Epithelial cell of prostate (primary cell): ENCODE measurements at regions not wholly inside any gene's neighbourhood (a gene's known extent, or its start where the extent isn't known, plus 50 kb on each side); places are given as distances from the start of the nearest gene placed in this dataset.
"Not testable (repeated sequence)": the region's sequence is repeated elsewhere in the genome, so short reads cannot be mapped to it uniquely, and the experiment has no call there.

Experiments
- DNase-seq: peaks from one replicate; pipeline ENCODE4 v3.0.0-alpha.2; 2011; ENCODE audit warnings: low read depth, low spot score
- H3K27ac ChIP-seq: fragments of 450-650 bp; 2 replicates; pipeline ENCODE4 v1.5.1; 2017; ENCODE audit warnings: mild to moderate bottlenecking

DNA sequence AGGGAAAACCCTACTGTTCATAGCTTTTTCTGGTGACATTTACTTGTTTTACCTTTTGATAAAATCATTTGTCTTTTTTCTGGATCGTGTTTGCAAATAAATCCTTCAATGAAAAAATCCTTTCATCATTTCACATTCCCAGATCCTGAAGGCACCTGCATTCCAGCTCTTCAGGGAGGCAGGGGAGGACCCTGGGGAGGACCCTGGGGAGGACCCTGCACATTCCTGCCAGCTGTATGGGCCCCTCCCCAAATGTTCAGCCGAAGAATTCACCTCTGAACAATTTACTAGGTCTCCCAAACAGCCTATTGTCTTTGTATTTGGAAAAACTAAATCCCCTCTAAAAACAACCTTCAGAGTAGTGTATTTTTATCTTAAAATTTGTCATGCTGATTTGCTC lies 558.4 kb upstream of the ID2 start:
- no peak for DNase-seq
- H3K27ac ChIP-seq = no peak overlapping the region

DNA sequence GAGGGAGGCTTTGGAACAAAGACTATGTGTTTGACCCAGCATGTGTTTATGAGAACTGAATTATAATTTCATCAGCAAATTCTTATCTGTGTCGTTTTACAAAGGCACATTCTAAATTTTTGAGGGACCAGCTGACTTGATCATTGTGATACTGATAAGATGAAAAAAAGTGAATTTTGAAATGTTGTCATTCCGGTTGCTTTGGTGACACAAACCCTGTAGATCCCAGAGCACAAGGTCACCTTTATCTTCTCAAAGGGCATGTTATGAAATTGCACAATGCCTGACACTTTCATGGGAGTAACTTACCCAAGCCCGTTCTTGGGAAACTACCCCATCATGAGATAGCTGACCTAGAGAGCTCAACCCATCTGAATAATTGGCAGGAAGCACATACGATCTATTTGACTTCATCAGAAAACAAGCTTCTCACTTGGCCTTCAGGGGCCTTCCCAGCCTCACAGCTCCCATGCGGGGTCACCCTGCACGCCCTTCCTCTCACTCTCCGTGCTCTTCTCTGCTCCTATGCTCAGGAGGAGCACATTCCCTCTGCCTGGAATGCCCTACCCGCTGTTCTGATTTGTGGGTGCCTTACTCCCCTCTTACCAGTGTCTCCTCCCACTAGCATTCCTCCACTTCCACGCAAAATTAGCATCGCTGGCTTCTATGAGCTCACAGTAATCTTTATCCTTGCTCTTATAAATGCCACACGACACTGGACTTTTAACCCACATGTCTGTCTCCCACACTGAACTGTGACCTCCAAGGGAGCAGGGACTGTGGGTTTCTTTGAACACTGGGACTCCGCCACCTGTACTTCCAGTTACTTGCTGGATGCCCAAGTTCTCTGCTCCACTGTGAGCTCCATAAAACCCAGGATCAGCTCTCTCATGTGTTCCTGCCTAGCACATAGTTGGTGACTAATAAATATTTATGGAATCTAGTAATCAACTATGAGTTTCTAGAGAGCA lies 555.8 kb upstream of the ID2 start:
- DNase-seq = no peak
- H3K27ac ChIP-seq = no peak overlapping the region

DNA sequence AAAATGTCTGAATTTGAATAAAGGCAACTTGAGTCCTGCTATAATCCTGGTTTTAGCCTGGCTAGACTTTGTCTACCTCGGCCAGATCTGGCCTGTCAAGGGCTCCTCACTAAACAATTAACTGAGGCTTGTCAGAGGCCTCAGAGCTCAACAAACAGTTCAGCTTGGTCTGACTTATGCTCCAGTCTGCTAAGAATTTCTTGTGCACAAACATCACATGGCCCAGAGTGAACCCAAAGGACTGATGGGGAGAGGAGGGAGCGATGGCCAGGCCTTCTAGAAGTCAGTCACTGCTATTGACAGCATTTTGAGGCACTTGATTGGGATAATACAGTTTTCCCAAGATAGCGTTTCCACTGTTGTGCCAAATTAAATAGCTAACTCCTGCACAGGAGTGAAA lies 555.1 kb upstream of the ID2 start:
- DNase-seq = no peak

DNA sequence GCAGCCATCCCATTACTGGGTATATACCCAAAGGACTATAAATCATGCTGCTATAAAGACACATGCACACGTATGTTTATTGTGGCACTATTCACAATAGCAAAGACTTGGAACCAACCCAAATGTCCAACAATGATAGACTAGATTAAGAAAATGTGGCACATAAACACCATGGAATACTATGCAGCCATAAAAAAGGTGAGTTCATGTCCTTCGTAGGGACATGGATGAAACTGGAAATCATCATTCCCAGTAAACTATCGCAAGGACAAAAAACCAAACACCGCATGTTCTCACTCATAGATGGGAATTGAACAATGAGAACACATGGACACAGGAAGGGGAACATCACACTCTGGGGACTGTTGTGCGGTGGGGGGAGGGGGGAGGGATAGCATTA lies 550.4 kb upstream of the ID2 start:
- DNase-seq = not testable (repeated sequence)

More for the DNA sequence above, 555.1 kb upstream of the ID2 start:
- H3K27ac ChIP-seq = no peak overlapping the region

DNA sequence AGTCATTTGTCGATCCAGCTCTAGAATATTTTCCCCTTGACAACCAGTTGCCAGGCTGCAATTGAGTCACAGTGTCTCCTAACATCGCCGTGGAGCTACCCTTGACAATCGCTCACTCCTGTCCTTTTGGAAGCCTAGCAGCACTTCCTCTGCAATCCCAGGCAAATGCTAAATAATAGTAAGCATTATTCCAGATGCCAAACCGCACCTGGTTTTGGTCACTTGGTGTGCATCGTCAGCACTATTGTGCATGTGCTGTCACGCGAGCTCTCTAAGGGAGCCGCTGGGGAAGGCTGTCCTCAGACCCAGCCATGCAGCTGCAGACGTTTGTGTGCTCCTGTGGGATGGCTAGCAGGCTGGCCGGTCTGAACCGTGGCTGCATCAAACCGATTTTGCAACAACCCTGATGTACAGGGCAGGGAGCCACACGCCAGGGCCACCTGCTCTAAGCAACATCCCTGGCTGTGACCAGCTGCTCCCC lies 549.5 kb upstream of the ID2 start:
- H3K27ac ChIP-seq = no peak overlapping the region
- no peak for DNase-seq

More for the DNA sequence above, 550.4 kb upstream of the ID2 start:
- not testable (repeated sequence) for H3K27ac ChIP-seq

DNA sequence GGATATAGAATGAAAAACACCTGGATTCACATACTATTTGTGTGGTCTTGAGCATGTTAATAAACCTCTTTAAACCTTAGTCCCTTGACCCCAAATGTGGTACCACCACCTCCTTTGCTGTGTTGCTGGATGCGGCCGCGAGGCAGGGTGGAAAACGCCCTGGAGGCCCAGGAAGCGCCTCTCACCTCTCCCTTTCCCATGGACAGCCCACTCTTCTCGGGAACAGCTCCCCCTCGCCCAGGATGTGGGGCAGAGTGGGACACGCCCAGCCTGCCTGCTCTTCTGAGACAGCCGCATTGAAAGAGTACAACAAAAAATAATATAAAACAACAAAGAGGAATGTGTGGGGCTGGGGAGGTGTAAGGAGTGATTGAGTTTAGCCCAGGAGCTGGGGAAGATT lies 549.0 kb upstream of the ID2 start:
- no peak overlapping the region for H3K27ac ChIP-seq
- DNase-seq = no peak

DNA sequence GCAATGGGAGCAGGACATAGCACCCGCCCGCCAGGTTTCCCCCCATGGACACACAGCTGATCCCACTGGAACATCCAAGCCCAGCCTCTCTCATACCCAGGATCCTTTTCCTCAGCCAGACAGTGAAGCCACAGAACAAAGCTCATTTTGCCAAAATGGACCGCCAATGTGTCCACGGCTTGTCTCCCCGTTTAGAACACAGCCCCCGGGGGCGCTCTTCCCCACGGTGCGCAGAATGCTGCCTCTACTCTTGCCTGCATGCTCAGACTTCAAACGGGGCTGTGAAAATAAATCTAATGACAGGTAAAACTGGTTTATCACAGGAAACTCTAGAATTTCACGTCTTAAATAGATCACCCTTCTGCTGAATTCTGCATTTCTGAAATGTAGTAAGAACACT lies 548.5 kb upstream of the ID2 start:
- DNase-seq = no peak
- no peak overlapping the region for H3K27ac ChIP-seq

DNA sequence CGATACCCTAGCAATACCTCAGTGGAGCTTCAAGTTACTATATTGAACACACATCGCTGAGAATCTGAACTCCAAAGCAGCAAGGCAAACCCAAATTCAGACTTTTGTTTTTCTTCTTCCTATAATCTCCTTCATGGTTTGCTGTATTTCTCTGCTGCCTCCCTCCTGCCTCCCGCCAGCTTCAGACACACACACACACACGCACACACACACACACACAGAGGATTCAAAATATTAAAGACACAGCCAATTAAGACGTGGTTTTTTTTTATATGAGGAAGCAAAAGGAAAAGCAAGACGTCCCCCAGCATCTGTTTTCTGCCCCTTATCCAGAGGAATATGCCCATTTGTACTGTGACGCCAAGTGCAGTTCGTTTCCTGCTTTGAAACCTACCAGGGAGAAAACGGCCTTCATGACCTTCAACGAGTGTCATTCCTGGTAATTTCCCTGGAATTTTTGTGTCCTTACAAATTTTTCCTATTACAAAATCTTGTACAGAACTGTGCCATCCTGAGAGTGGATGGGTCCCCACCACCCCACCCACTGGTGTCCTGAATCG lies 547.9 kb upstream of the ID2 start:
- DNase-seq = no peak
- no peak overlapping the region for H3K27ac ChIP-seq

DNA sequence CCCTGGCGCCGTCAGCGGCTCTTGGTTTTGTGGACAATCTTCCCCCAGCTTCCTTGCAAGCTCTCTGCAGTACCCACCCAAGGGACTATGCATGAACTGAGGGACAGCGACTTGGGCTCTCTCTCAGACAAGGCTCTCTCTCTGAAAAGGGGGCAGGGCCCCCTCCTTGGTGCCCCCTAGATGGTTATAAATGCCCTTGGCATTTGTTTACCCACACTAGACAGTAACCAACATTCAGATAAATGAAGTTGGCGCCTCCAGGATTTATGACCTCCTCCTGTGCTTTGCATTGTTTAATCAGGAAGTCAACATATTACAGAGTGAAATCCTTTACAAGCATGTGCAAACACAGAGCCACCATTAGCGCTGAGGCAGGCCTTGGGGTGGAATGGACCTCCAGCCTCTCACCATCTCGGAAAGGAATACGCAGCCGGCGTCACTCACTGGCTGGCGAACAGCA lies 547.4 kb upstream of the ID2 start:
- no peak overlapping the region for H3K27ac ChIP-seq
- DNase-seq = no peak

DNA sequence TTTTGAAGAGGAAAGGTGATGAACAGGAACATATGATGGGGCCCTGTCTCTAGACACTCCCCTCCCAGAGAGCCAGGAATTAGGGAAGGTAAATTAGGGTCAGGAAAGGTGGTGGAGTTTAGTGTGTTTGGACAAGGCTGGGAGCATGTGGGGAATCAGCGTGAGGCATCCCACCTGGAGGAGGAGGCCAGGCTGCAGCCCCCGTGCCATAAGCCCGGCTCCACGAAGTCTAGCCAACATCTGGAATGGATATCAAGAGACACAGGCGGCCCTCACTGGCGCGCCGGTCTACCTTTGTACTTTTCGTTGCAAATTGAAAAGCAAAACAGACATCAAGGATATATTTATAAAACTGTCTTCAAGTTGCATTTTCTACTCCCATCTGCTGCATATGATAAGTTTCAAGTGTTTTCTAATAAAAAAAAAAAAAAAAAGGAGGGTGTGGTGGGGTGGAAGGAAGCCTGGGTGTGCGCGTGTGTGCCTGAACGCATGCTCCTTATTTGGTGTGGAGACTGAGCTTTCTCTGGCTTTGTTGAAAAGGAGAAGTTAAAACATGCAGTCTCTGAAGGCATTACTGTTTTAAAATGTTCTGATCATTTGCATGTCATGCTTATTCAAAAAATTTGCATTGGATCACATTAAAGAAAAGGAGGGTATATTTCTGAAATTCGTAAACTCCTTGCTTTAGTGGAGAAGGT lies 546.7 kb upstream of the ID2 start:
- DNase-seq = no peak
- no peak overlapping the region for H3K27ac ChIP-seq

DNA sequence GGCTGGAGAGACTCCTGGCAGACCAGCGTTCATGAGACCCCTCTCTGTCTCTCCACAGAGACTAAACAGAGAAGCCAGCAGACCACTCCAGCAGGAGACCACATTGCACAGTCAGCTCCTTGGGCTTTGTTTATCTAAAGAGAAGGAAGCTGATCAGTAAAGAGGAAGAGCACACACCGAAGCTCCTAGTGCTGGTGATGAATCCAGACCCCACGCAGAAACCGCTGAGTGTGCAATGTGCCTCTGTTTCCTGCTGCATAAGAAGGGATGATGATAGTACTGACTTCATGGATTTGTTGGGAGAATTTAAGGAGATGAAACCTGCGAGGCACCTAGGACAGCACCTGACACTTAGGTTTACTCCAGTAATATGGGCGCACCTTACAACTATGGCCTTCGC lies 544.1 kb upstream of the ID2 start:
- no peak overlapping the region for H3K27ac ChIP-seq
- no peak for DNase-seq

DNA sequence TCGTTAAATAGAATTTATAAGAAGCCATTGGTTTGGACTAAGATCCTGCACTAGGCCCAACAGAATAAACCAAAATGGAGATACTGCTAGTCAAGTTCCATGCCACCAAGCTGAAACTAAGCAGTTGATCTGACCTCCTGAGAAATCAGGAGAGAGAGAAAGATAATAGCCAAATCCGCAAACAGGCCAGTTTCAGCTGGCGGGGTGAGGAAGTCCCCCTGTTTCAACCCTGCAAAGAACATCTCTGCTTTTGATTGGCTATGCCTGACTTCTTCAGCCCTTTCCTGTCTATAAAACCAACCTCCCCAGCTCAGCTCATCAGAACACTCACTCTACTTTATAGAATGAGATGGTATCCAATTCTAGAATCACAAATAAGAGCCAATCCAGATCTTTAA lies 543.3 kb upstream of the ID2 start:
- no peak overlapping the region for H3K27ac ChIP-seq
- DNase-seq = no peak

DNA sequence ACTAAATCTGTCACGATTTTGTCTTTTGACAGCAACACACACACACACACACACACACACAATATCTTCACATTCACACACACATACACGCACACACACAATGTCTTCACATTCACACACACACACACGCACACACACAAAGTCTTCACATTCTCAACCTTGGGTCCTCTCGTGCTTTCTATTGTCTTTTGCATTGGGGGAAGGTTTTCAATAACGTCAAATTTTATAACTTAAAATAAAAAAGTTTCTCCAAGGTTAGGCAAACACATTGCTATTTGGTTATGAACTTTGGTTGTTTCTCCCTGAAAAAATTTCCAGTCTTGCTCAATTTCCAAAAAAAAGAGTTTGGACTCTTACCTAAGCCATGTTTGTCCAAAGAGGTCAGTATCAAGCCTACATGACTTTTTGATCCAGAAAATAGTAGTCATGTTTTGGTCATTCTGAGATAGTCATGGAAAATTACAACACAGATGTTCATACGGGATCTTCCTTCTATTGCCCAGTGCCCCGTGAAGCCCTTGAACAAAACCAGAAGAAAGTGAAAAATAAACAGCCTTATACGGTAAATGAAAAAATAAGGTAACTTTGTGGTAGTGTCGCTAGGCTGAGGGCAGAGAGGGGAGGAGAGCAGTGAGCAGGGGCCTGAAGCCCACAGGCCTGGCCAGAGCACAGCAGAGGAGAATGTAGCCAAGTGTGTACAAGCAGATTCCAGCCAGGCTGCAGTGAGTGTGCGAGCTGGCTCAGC lies 542.8 kb upstream of the ID2 start:
- DNase-seq = no peak
- no peak overlapping the region for H3K27ac ChIP-seq

DNA sequence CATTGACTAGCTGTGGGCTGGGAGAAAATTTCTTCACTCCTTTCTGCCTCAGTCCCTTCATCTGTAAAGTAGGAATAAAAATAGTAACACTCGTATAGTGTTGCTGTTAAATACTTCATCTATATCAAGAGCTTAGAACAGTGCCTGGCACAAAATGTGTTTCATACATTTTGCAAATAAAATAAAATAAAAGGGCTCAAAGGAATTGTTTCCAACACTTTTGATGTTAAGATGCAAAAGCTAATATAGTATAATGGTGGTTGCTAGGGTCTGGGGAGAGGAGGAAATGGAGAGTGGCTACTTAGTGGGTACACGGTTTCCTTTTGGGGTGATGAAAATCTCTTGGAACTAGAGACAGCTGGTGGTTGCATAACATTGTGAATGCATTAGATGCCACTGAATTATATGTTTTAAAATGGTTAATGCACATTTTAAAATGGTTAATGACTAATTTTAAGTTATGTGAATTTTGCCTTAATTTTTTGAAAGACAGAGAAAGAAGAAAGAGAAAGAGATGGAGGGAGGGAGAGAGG lies 542.1 kb upstream of the ID2 start:
- H3K27ac ChIP-seq = no peak overlapping the region
- DNase-seq = no peak

DNA sequence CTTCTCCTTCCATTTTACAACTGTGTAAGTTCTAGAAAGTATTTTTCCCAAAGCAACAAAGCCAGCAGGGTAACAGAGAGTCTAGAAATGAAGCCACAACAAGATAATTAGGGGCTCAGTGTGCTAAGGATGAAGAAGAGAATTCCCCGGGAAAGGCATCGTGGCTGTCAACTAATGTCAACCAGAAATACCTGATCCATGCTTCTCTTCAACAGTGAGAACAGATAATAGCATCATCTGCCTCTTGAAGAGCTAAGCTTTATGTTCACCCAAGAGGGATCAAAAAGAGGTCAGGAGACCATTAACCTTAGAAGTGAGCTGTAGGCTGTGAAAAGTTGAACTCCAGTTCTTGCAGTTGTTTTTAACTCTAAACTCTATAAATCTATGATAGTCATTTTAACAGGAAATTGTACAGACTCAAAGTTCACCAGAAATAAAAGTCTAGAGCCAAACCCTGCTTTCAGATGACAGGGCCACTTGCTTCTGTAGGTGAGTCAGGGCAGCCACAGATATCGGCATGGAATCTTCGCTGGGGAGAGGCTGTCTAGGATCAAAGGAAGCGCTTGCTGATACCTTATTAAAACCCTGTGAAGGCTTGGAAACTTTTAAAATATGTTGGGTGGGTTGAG lies 540.7 kb upstream of the ID2 start:
- DNase-seq = no peak
- H3K27ac ChIP-seq = no peak overlapping the region

DNA sequence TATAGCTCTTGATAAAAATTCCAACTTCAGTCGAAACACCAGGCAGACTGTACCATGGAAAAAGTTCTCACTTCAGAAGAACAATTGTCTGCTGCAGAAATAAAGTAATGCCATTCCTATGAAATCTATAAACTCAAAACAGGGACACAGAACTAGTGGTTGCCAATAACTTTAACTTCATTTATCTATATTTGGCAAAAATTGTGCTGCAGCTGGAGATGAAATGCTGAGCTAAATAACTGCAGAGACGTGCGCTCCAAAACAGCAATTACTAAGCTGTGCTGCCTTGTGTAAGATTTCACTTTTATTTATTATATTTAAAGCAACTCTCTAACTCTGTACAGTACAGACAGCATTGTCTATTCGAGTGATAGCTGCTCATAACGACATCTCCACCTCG lies 540.1 kb upstream of the ID2 start:
- H3K27ac ChIP-seq = no peak overlapping the region
- DNase-seq = no peak

DNA sequence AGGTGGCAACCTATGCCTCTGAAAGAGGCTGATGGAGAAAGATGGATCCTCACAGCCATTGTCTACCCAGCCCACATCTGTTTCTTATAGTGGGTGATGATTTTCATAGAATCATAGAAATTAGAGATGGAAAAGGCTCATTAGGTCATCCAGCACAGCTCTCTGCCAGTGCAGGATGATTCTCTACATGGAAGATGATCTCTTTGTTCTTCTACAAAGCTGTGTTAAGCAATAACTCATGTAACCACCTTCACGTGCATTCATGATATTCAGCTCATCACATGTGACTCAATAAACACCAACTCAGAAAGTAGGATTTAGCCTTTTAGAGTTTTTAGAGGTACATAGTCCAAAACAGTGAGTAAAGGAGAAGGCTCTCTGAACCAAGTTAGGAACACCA lies 539.4 kb upstream of the ID2 start:
- no peak for DNase-seq
- H3K27ac ChIP-seq = no peak overlapping the region

DNA sequence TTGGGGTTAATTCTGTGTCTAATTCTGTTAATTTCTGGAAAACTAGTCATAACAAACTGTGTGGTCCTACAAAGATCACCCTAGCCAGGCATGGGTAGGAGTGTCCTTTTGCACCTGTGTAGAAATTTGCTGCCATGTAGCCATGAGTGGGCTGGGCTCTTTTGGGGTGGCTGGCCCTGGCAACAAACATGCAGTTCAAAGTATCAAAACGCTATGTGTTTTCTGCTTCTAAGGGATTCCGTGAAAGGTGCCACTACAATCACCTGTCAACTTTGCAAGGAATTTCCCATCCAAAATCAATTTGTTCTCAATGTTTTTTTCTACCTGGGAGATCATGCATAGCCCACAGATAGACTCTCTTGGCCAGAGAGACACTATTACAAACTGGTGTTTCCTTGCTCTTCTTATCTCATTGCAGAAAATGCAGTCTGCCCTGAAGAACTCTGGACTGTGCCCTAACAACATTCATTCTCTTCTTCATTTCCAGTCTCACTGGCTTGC lies 537.7 kb upstream of the ID2 start:
- H3K27ac ChIP-seq = no peak overlapping the region

DNA sequence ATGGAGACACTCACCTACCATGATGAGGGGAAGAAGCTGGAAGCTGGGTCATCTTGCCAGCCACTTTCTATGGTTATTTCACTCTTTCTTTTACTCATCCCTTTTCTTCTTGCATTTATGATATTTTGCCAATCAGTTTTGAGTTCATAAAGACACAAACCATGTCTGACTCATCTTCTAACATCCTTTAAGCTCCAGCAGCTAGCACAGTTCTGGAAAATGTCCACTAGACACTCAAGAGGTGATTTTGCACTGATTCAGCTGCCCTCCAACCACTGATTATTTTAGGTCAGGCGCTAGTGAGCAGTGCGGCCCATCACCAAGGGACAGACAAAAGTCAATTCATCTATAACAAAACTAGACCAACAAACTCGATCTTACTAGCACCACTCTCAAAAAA lies 537.1 kb upstream of the ID2 start:
- no peak overlapping the region for H3K27ac ChIP-seq
- DNase-seq = no peak

More for the DNA sequence above, 537.7 kb upstream of the ID2 start:
- DNase-seq = no peak
